ENCODE measurements at regions not wholly inside any gene's neighbourhood (a gene's known extent, or its start where the extent isn't known, plus 50 kb on each side); places are given as distances from the start of the nearest gene placed in this dataset.

- TF ChIP-seq POLR2AphosphoS5 (IDR thresholded peaks at IDR 0.05) (no peak), POLR2A (IDR thresholded peaks at IDR 0.05) (no peak)
Observed at GRCh38 chr13:22625691-22626090, 555.1 kb upstream of the SGCG start.
